ENCODE measurements at regions not wholly inside any gene's neighbourhood (a gene's known extent, or its start where the extent isn't known, plus 50 kb on each side); places are given as distances from the start of the nearest gene placed in this dataset.

- DNase-seq (ENCODE audit: low spot score) (no peak), ATAC-seq (peak; percentile 79)
- intact Hi-C loops (cut with DNase I): no loop called here
Measured at GRCh38 chr10:124306922-124307371, 111.8 kb downstream of the OAT start.

DNA sequence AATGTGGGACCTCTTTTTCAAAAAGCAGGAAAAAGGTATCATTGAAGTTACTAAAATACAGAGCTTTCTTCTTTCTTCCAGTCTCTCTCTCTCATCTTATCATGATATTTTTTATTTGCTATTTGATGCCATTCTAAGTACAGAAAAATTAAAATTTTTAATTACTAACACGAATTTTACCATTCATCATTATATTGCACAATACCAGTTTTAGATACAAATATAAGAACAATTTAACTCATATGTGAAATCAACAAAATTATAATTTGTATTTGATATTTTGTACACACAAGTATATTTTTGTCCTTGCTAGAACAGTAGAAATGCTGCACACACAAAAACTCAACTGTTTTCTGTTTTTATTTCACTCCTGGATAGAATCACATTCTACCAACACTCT lies 112.2 kb downstream of the OAT start:
- no peak for DNase-seq (ENCODE audit: low spot score)
- ATAC-seq: no peak
- intact Hi-C loops (cut with DNase I): no loop called here

GRCh38 chr10:124305984-124306383 lies 112.7 kb downstream of the OAT start:
- no peak for ATAC-seq
- DNase-seq (ENCODE audit: low spot score): no peak
- intact Hi-C loops (cut with DNase I): no loop called here

- DNase-seq (ENCODE audit: low spot score): no peak
- intact Hi-C loops (cut with DNase I): no loop called here
- ATAC-seq: no peak
Measured at GRCh38 chr10:124305131-124305530, 113.6 kb downstream of the OAT start.

DNA sequence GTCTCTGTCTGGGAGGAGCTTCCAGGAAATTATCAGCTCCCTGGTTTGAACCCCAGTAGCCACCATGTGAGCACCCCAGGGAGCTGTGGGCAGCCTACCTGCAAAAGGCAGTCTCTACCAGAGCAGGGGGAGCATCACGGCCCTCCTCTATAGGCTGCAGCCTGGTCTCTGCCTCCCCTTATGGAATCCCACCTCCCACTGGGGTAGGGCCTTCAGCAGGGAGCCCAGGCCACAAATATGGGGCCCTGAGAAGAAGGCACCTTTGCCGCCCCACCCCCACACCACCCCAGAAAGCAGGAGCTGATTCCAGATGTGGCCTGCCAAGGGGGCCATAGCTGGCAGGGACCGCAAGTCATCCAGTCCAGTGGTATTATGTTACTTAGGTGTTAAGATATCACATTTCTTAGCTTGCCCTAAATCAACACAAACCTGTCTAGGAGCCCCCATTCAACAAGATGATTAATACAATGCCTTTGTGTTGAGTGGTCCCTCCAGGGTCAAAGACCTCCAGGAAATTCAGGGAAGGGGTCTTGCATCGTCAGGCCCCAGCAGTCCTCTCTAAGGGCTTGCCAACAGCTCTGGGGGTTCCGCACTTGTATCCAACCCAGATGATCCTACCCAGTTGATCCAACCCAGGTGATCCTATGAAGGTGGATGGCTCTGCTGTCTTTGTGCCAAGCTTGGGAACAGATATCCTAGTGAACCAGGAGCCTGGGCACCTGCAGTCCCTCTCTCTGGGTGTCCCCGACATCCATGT lies 114.9 kb downstream of the OAT start:
- no peak for ATAC-seq
- DNase-seq (ENCODE audit: low spot score): no peak
- intact Hi-C loops (cut with DNase I): no loop called here

- DNase-seq (ENCODE audit: low spot score): no peak
- no peak for ATAC-seq
- intact Hi-C loops (cut with DNase I): no loop called here
Measured at GRCh38 chr10:124302951-124303505, 115.7 kb downstream of the OAT start.

GRCh38 chr10:124301736-124302135 lies 117.0 kb downstream of the OAT start:
- no peak for DNase-seq (ENCODE audit: low spot score)
- intact Hi-C loops (cut with DNase I): no loop called here

GRCh38 chr10:124300735-124301134 lies 118.0 kb downstream of the OAT start:
- DNase-seq (ENCODE audit: low spot score): no peak
- intact Hi-C loops (cut with DNase I): no loop called here
- no peak for ATAC-seq

More at GRCh38 chr10:124301736-124302135, 117.0 kb downstream of the OAT start:
- no peak for ATAC-seq

DNA sequence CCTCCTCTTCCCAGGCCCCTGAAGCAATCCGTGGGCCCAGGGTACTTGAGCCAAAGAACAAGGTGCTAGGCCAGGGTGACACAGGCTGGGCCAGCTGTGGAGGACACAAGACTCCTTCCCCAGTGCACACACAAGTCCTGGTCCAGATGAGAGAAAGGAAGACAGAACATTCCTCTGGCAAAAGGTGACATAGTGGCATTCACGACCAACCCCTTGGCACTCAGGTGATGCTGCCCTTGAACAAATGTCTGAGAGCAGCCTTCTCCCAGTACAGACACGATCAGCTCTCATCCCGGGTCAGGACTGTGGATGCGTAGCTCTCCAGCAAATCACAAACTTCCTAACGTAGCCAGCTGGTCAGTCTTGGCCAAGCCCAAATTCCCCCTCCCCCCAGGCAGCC lies 118.5 kb downstream of the OAT start:
- intact Hi-C loops (cut with DNase I): no loop called here
- DNase-seq (ENCODE audit: low spot score) (no peak), ATAC-seq (no peak)

DNA sequence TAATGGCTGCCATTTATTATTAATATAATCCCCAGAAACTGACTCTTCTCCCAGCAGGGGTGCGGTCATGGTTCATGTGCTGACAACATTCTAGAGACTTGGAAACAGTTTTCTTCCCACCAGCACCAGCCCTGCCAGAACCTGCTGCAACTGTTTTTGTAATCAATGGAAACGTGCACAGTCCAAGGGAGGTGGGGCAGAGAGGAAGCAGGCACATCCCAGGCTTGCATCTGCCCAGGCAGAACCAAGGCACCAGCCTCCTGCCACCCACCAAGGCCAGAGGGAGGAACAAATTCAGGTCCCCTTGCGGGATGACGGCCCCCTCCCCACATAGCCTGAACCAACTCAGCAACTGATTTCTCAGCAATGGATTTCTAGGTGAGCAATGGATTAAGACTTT lies 119.0 kb downstream of the OAT start:
- DNase-seq (ENCODE audit: low spot score): no peak
- intact Hi-C loops (cut with DNase I): no loop called here
- no peak for ATAC-seq

GRCh38 chr10:124298891-124299290 lies 119.8 kb downstream of the OAT start:
- intact Hi-C loops (cut with DNase I): no loop called here
- ATAC-seq: no peak
- DNase-seq (ENCODE audit: low spot score): peak; percentile 17

DNA sequence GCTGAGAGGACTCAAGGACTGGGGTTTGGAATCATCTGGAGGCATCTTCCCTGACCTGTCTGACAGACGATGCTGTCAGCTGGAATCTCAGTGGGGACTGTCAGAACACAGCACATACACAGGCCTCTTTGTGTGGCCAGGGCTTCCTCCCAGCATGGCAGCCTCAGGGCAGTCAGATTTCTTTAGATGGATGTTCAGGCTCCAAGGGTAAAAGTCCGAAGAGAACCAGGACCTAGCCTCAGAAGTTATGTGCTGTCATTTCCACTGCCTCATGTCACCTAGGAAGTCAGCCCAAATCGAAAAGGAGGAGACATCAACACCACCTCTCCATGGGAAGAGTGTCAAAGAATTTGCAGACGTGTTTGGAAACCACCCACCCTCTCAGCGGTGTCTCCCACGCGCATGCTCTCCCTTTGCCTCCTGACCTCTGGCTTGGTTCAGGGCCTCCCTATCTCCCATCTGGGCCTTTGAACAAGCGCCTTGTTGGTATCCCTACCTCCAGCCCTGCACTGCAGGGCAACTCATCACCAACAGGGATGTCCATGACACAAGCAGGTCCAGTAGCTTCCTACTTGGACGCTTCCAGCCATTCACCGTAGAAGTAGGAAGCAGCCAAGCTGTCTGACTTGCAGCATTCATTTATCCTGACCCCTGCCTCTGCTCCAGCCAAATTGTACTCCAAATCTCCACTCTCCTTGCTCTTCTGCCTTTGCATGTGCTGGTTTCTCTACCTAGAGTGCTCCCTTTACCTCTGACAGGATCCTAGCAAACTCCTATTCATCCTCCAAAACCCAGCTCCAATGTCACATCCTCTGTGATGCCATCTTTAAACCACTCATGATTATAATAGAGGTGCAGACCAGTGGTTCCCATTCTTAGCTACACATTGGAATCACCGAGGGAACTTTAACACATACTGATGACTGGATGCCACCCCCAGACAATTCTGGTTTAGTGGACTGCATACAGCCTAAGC lies 121.6 kb downstream of the OAT start:
- no peak for ATAC-seq
- peak; percentile 15 for DNase-seq (ENCODE audit: low spot score)
- intact Hi-C loops (cut with DNase I): no loop called here

DNA sequence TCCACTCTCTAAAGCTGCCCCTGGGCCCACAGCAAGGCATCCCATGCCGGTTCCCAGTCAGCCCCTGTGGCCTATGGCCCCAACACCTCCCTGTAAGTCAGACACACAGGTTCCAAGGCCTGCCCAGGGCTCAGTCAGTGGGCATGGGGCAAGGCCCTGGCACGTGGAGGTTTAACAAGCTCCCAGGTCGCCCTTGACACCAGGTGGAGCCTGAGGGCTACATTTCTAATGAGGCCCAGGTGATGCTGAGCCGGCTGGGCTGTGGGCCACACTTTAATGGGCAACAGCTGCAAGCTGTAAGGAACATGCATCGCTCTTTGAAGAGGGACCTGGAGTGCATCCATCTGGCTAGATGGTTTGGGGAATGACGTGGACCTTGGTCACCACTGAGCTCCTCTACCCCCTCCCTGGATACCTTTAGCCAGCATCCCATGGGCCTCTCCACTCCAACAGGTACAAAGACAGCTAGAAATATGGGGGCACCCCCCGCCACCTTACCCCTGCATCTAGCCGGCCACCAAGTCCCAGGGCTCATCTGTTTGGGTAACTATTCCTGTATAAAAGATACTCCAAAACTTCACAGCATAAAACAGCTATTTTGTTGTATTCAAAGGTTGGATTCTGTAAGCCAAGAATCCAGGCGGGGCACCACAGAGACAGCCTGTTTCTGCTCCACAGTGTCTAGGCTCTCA lies 122.5 kb downstream of the OAT start:
- no peak for ATAC-seq

DNA sequence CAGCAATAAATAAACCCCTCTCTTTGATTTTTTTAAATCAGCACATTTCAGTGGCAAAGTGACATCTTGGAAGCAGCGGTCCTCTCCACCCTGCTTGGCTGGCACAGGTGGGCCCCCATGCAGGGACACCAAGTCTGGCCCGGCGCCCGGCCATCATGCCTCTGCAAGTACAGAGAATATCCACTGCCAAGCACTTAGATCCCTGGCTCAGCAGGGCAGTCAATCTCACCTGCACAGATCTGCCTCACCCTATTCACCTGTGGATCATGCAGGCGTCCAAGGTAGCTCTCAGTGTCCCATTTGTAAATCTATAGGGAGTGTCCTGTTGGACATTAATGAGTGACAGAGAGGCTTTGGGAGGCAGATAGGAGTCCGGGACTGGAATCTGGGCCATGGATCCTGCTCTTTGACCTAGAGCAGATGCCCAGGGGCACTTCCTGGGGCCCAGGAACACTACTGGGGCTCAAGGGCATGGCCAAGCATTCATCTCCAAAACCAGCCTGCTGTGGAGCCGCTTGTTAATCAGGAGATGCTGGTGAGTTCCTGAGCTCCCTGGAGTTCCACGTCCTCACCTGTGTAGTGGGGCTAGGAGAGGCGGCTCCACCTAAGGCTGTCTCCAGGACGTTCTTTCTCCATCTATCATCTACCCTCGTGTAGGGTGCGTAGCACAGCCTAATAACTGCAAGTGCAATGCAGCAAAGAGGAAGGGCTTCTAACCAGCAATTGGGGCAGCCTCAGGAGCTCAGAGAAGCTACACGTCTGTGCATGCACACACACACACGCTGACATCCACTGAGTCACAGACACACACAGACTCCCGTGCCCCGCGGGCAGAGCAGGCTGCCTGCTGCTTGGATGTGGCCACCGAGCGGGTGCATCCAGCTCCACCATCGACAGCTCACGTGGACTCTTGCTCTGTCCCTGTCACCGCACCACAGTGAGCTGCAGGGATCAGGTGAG lies 123.6 kb downstream of the OAT start:
- intact Hi-C loops (cut with DNase I): no loop called here
- peak; percentile 54 for DNase-seq (ENCODE audit: low spot score)
- no peak for ATAC-seq

More for the DNA sequence above, 122.5 kb downstream of the OAT start:
- DNase-seq (ENCODE audit: low spot score): peak; percentile 36
- intact Hi-C loops (cut with DNase I): no loop called here

GRCh38 chr10:124293616-124294449 lies 124.9 kb downstream of the OAT start:
- no peak for ATAC-seq
- peak; percentile 45 for DNase-seq (ENCODE audit: low spot score)
- intact Hi-C loops (cut with DNase I): no loop called here

DNA sequence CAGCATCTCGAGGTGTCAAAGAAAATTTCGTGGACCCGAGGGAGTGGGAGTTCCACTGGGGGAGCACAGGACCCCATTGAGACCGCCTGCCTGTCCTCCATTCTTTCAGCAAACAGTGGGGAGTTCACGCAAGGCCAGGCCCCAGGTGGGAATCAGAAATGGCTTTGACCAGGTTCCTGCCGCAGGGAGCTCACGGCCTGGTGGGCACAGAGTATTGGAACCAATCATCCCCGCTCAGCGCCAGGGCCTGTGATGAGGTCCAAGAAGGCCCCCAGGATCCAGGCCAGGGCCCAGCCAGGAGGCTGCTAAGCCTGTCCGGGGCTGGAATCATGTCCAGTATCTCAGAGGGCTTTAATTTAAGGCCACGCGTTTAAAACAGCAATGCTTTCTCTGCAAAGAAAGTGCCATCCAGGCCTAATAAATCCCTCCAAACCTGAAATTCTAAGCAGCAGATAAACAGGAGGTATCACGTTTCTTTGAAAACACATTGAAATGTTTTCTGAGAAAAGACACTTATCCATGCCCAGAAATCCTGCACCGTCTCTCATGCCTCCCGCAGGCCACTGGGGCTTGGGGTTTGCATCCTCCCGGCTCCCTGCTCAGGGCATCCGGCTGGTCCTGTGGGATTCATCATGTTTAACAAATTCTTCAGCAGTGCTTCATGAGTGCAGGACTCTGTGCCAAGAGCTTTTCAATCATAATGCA lies 125.7 kb downstream of the OAT start:
- no peak for ATAC-seq
- peak; percentile 51 for DNase-seq (ENCODE audit: low spot score)
- intact Hi-C loops (cut with DNase I): no loop called here

Data from sciatic nerve (tissue), 2 donors.